AML-193 (cell line): ENCODE measurements at regions not wholly inside any gene's neighbourhood (a gene's known extent, or its start where the extent isn't known, plus 50 kb on each side); places are given as distances from the start of the nearest gene placed in this dataset.
"Not testable (repeated sequence)": the region's sequence is repeated elsewhere in the genome, so short reads cannot be mapped to it uniquely, and the experiment has no call there.

Experiments
- DNase-seq, 2 experiments: peaks; one replicate each; lab custom pipeline; 2025; lab: John Stamatoyannopoulos, UW

DNA sequence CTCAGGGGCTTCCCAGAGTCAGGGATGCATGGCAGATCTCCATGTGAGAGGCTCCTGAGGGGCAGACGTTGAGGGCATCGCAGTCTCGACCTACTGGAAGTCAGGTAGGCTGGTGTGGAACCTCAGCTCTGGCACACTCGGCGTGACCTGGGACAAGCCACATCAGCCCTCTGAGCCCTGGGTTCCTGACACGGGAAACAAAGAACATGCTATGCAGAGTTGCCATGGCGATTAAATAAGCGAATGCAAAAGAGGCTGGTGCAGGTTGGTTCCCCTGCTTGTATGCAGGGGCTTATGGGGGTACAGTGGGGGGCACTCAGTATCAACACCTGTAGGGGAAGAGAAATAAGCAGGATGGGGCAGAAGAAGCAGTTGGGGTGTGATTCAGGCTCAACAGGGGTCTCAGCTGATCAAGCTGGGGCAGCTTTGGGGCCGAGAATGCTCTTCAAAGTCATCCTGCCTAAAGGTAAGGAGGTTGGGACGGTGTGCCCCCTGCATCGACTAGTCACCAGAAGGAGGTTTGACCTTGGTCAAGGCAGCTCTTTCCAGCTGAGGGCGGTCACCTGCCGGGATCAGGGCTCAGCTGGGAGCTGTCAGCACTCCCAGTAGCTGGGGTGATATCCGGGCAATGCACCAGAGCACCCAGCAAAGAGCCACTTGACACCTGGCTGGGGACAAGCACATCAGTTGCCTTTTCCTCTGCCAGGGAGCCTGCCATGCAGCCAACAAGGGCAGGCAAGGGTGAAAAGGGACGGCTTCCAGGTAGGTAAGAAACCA lies 442.7 kb downstream of the MIAT start:
- no peak for DNase-seq

DNA sequence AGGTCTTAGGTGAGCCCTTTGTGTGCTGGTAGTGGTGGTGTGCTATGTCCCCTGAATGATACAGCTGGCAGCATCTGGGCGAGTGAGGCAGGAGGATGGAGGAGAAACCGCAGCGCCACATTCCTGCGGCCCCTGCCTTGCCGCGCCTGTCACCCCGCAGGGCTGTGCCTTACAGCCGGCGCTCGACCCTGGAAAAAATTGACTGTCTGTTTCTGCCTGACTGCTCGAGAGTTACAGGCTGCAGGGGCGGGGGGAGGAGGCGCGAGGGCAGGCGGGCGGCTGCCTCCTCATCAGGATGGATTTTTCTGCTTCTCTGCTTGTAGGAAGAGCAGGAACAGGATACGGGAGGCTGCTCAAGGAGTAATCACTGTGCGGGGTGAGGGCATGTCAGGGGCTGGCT lies 443.4 kb downstream of the MIAT start:
- no peak for DNase-seq

DNA sequence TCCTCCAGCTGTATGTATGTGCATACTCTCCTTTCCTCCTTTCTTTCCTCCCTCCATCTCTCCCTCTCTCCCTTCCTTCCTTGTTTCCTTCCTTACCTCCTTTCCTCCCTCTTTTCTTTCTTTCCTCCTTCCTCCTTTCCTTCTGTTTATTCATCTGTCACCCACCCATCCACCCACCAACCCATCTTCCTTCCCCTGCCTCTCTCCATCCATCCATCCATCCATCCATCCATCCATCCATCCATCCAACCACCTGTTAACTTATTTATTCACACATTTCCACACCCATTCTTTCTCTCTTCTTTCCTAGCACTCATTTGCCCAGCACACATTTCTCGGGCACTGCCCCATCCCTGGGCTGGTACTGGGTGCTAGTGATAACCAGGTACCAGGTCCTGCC lies 443.9 kb downstream of the MIAT start:
- no peak for DNase-seq

DNA sequence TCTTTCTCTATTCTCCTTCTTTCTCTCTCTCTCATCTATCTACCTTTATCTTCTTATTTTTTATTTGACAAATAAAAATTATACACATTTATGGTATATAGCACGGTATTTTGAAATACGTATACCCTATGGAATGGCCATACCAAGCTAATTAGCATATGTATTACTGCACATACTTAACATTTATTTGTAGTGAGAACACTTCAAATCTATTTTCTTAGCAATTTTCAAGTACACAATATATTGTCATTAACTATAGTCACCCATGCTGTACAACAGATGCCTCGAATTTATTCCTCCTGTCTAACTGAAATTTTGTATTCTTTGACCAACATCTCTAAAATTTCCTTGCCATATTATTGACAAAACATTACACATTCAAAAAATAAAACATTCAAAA lies 447.1 kb downstream of the MIAT start:
- DNase-seq = no peak

DNA sequence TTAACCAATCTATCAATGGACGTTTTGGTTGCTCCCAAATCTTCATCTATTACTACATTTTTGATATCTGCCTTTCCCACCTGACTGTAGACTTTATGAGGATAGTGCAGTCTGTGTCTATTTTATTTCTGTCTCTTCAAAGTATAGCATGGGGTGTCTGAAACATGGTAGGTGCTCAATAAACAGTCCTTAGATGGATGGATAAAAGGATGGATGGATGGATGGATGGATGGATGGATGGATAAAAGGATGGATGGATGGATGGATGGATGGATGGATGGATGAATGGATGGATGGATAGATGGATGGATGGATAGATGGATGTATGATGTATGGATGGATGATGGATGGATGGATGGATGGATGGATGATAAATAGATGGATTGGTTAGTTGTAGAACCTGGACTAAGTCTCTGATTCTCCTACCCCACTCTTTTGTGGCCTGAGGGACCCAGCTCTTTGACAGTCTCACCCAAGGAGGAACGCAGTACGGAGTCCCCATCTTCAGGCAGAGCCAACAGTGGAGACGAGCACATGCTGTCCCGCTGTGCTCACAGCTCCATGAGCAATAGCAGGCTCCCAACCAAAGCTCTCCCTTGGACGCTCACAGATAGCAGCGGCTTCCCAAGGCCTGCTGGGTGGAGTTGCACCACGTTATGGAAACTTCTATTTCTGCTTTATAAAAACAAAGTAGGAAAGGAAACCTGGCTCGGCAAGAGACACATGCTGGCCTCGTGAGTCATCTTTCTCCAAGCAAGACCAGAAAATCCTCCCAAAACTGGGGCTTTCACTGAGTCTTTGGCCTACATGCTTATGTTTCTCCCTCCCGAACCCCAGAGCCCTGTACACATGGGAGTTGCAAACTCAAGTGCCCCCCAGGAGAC lies 448.0 kb downstream of the MIAT start:
- DNase-seq = no peak

DNA sequence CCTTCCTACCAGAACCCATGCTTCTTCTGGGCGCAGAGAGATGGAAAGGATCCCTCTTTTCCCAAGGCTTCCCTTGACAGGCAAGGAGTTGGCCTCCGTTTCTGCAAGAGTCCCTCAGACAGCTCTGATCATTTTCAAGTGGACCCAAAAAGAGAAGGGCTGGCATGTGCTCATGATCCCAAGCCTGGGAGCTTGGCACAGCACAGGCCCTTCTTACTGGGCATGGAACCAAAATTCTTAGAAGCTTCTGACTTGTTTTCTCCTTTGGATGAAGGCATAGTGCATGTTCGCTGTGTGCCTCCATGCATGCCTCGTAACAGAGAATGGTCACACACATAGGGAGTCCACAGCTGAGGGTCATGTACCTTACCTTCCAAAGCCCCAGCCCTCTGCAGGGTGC lies 449.6 kb downstream of the MIAT start:
- no peak for DNase-seq

DNA sequence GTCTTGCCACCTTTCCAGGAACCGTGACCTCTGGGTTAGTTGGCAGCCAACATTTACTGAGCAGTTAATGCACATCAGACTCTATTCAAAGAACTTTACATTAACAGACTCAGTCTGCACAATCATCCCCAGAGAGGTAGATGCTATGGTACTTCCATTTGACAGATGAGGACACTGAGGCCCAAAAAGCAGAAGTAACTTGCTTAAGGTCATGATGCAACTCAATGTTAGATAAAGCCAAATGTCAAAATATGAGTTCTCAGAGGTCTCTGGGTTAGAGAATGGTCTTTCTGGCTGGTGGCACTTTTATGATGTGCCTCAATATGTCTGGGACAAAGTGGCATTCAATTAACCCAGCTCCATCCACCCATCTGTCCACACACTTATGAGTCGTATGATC lies 450.0 kb downstream of the MIAT start:
- no peak for DNase-seq

DNA sequence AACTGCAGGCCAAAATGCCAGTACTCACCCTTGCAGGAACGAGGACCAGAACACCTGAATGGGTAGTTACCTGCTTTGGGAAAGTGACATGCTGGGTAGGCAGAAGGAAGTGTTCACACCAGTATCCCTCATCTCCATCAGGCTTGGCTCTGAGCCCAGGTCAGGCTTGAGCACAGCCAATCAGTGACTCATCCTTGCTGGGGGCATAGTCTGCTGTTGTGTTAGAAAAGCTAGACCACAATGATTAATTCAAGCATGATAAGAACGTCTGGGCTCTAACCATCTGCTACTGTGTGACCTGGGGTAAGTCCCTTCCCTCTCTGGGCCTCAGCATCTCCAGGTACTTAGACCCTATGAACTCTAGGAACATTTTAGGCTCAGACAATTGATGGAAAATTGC lies 450.4 kb downstream of the MIAT start:
- no peak for DNase-seq

DNA sequence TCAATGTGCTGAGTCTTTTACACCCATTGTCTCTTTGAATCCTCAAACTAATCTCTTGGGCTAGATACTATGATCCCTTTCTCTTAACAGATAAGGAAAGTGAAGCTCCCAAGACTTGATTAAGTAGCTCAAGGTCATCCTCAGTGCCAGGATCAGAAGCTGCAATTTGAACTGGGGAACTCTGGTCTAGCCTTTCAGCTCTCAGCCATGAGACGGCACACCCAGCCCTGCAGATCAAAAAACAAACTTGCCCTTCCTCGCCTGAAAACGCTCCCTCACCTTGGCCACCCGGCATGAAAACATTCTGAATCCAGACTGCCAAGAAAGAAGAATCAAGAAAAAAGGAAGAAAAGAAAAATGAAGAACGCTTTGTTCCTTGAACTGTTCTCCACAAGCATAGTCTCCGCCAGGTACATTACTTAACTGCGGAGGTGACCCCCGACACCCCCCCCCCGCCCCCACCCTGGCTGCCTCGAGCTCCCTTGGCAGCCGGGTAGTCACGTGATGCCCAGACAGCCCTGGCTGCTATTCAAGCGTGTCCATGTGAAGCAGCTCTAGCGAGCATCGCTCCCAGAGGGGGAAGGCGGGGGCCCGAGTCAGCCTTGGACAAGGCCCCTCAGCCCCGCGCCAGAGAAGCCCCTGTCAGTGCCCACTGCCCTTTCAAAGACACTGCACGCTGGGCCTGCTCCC lies 451.2 kb downstream of the MIAT start:
- no peak for DNase-seq

DNA sequence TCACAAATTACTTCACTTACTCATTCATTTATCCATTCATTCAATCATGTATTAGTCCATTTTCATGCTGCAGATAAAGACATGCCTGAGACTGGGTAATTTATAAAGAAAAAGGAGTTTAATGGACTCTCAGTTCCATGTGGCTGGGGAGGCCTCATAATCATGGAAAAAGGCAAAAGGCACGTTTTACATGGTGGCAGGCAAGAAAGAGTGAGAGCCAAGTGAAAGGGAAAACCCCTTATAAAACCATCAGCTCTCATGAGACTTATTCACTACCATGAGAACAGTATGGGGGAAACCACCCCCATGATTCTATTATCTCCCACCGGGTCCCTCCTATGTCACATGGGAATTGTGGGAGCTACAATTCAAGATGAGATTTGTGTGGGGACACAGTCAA lies 452.0 kb downstream of the MIAT start:
- DNase-seq = not testable (repeated sequence)

DNA sequence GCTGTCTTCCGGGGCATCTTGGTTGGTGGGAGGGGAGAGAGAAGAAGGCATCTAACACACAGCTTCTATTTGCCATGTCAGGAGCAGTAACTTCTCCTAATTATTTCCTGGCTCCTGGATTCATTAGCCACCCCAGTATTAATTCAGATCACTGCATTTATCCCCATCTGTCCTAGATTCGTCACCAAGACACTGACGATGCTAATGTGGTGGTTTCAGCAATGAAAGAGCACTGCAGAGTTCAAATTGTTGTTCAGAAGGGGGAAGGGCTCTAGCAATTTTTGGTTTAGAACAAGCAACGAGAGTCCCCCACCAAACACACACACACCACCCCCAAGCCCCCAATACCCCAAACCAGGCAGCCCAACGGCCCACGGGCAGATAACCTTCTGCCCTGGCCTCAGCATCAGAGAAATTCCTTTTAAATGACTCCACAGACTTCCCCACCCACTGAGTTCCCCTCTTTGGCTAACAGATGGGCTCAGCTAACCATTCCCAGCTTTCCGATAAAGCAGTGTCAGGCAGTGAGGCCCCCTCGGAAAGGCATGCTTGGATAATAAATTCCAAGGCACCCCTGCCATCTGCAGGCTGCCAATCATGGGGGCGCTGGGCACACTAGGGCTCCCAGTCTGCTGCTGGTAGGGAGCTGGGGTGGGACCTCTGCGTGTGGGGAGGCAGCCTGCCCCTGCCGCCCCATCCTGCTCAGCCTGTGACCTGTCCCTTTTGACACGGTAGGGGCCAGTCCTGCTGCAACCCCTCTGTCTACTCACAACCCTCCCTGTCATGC lies 453.5 kb downstream of the MIAT start:
- no peak for DNase-seq

DNA sequence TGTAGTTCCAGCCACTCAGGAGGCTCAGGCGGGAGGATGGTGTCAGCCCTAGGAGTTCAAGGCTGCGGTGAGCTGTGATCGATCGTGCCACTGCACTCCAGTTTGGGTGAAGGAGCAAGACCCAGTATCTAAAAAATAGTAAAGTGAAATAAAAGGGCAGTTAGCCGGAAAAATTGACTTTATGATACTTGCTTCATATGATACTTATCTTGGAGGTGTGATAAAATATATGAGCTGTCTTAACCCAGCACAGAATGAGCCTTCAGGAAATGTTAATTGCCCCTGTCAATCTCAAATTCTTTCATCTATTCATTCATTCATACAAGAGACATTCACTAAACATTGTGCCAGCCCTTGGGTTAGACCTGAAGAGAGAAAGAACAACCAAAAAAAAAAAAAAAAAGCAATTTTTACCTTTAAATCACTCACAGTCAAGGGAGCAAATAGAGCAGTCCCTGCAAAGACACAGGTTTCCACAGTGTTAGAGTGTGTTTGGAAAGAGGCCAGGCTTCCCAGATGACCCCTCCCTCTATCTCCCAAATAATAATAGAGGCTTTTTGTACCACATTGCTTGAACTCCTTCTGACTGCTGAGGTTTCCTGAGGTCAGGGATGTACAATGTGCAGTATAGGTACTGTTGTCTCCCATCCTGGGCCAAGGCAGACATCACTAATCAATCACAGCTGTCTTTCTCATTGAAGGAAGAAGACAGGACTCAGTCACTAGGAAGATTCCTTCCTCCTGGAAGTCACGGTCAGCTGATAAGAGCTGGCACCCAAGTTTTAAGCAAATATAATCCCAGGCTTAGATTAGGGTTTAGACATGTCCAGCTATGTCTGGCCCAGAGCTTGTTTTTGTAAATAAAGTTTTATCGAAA lies 454.6 kb downstream of the MIAT start:
- DNase-seq = no peak

DNA sequence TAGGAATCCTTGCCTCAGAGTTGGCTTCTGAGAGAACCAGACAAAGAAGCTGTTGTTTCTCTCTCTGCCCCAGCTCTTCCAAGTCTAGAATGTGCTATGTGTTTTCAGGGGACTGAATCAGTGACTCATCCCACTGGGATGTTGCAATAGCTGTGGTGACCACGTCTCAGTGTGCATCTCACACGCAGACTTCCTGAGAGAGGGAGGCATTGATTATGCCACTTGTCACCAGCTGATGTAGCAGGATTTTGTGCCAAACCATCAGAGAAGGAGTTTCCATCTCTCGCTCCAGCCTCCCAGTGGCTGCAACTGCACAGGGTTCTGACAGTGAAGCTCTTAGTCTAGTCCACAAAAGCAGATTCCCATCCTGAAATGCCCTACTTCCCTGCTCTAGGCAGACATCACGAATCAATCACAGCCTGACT lies 455.8 kb downstream of the MIAT start:
- peak; percentile 7 to 37 for DNase-seq

DNA sequence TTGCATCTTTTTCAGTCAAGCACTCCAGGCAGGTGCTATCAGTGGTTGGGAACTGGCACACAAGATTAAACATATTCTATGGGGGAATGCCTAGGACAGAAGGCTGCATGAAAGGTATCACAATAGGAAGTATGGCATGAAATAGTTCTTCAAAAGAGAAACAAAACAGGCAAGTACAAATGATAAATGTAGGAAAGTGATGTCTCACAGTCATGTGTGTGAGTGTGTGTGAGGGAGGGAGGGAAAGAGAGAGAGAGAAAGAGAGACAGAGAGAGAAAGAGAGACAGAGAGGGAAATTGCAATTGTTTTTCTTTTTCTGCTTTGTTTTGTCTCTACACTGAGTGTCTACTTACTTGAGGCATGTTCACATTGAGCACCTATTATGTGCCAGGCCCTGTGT lies 456.3 kb downstream of the MIAT start:
- no peak for DNase-seq

DNA sequence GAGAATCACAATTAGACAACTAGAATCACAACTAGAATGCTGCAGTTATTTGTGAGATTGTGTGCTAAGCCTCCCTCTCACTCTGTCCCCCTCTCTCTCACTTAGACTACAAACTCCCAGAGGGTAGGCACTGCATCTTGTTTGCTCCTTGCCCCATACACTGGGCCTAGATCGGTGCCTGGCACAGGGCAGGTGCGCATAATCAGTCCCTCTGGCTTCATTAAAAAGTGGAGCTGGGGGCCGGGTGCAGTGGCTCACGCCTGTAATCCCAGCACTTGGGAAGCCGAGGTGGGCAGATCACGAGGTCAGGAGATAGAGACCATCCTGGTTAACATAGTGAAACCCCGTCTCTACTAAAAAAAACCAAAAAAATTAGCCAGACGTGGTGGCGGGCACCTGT lies 456.8 kb downstream of the MIAT start:
- DNase-seq = no peak

DNA sequence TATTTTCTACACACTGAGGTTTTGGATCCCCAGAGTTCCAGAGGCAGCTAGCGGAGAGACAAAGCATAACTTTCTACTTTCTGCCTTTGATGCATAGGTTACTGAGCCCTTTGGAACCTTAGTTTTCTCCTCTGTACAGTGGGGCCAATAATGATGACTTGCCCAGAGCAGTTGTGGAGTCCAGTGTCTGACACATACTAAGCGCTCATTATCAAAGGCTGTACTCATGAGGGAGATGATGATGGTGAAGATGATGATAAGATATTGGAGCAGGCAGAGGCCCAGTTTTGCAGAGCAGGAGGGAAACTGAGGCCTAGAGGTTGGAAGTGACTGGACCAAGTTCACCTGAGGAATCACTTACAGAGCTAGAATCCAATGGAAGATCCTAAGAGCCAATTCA lies 458.0 kb downstream of the MIAT start:
- DNase-seq = no peak

DNA sequence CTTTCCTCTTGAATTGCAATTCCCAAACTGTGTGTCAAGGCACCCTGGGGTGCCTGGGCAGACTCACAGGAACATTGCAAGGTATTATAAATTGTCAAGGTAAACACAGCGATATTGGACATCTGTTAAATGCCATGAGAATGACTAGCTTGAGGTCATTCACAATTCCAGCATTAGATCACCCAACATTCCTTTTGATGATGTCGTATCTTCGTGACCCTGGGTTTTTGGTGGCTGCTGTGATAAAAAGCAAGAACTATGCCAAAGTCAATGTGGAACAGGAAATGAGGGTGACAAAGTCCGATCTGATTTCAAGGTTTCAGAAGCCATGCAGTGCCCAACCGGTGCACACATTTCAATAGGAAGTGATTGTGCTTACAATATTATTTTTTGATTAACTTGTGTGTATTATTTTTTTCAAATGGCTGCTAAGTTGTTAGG lies 458.4 kb downstream of the MIAT start:
- DNase-seq = no peak

DNA sequence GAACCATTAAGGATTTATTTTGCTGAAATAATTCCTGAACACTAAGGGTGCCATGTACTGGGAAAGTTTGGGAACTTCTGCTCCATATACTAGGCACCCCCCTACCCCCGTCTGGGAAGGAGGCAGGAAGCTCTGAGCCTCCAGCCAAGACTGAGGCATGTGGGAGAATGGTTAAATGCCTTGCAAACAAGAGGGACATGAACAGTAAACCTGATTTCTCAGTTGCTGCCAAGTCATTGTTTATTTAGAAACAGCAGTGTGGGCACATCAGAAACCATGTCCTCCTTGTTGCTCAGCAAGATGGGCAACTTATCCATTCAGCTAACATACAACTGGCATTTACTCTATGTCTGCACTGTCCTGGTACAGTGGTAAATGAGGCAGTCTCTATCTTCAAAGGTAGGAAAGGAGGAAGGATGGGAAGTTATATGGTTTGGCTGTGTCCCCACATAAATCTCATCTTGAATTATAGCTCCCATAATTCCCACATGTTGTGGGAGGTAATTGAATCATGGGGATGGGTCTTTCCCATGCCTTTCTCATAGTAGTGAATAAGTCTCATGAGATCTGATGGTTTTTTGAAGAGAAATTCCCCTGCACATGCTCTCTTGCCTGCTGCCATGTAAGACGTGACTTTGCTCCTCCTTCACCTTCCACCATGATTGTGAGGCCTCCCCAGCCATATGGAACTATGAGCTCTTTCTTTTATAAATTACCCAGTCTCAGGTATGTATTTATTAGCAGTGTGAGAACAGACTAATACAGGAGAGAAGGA lies 459.1 kb downstream of the MIAT start:
- DNase-seq = no peak

DNA sequence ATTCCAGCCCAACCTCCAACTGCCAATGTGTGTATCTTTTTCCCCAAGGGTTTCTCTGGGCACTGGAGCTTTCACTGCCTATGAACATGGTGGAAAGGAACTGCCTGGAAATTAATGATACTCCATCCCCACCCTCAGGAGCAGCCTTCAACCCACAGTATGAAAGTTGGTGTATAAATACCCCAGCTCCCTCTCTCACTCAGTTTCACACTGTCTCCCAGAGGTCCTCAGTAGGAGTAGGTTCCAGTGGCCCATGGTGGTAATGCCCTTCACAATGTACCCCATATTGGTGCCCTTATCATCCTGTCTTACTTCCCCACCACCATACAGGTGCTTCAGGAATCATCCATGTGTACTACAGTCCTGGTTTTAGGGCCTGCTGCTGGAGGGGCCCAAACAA lies 462.6 kb downstream of the MIAT start:
- DNase-seq = no peak

DNA sequence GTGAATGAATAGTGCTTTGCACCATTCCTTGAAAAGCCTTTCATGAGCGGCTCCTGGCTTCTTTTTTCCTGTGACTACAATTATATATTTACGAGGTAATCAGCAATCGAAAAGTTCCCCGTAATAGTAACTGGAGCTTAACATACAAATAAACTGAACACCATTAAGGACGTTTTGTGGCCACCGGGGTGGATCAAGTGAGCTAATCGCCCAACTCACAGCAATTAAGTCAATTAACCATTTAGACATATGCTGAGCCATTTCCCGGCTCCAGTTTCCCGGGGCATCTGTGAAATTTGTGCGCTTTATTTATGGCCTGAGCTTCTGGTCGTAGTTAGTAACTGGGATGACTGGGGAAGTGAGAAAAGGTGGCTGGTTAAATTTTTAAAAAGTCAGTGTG lies 465.2 kb downstream of the MIAT start:
- no peak for DNase-seq
